WI38 (cell line): ENCODE measurements at regions not wholly inside any gene's neighbourhood (a gene's known extent, or its start where the extent isn't known, plus 50 kb on each side); places are given as distances from the start of the nearest gene placed in this dataset.

ENCODE experiments used
- H3K4me3 ChIP-seq: 2 replicates; pipeline ENCODE4 v1.5.1; 2011; ENCODE audit warnings: low read depth, mild to moderate bottlenecking, control low read depth, low read length
- TF ChIP-seq, protein P1 (sequence below): IDR thresholded peaks from 2 replicates; pipeline ENCODE4 v1.5.1; 2012; ENCODE audit warnings: low read depth, mild to moderate bottlenecking, control low read depth, low read length

DNA sequence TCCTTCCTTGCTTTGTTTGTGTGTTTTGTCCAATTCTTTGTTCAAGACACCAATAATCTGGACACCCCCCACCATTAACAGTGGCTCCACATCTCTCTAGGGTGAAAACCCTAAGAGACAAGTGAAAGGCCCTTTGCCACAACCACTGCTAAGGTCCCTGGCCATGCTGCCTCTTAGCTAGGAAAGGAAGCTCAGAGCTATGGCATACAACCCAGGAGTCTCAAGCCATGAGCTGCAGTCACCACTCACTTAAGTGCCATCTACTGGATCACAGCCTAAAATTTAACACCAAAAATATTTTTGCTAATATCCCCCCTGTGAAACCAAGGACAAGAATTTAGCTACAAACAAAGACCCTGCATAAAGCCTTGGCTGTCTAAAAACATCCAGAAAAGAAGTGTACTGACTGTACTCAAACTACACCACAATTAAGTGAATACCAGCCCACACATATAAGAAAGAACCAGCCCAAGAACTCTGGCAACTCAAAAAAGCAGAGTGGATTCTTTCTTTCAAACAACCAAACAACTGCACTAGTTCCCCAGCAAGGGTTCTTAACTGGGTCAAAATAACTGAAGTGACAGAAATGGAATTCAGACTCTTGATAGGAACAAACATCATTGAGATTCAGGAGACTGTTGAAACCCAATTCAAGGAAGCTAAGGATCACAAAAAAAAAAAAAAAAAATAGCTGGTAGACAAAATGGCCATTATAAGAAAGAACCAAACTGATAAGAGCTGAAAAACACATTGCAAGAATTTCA, 130.1 kb upstream of the GALNT5 start:
- TF ChIP-seq, protein P1, sequence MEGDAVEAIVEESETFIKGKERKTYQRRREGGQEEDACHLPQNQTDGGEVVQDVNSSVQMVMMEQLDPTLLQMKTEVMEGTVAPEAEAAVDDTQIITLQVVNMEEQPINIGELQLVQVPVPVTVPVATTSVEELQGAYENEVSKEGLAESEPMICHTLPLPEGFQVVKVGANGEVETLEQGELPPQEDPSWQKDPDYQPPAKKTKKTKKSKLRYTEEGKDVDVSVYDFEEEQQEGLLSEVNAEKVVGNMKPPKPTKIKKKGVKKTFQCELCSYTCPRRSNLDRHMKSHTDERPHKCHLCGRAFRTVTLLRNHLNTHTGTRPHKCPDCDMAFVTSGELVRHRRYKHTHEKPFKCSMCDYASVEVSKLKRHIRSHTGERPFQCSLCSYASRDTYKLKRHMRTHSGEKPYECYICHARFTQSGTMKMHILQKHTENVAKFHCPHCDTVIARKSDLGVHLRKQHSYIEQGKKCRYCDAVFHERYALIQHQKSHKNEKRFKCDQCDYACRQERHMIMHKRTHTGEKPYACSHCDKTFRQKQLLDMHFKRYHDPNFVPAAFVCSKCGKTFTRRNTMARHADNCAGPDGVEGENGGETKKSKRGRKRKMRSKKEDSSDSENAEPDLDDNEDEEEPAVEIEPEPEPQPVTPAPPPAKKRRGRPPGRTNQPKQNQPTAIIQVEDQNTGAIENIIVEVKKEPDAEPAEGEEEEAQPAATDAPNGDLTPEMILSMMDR, result no peak
- H3K4me3 ChIP-seq, result no peak overlapping the region

DNA sequence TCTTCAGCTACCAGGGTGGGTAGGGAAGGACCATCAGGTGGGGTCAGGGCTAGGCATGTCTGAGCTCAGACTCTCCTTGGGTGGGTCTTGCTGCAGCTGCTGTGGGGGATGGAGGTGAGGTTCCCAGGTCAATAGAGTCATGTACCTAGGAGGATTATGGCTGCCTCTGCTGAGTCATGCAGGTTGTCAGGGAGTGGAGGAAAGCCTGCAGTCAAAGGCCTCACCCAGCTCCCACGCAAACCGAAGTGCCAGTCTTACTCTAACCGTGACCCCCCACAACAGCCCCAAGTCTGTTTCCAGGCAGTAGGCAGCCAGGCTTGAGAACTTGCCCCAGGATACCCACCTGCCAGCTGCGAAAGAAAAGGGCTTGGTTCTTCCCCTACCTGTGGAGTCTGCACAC, 113.6 kb upstream of the GALNT5 start:
- no peak overlapping the region for H3K4me3 ChIP-seq
- TF ChIP-seq, protein P1, result no peak

- no peak overlapping the region for H3K4me3 ChIP-seq
- TF ChIP-seq, protein P1, result no peak
Observed at GRCh38 chr2:157149270-157149669, 108.2 kb upstream of the GALNT5 start.

DNA sequence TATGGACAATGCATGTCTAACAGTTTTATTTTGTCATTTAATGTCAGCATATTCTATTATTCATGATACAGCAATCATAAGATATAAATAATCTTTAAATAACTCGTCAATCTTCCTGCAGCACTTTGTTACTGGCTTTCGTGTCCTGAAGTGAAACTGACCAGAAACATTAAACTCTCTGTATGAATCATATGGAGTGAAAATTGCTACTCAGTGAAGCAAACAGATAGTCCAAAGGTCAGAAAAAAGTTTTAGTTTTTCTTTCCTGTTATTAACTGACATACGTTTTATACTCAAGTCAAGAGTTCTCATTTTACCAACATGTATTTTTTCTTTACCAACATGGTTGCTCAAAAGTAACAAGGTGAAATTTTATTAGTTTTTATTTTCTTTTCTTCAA, 106.8 kb upstream of the GALNT5 start:
- 0 out of 2 replicates have a peak overlapping the region, but pooled peaks have one; percentile 8 for H3K4me3 ChIP-seq
- TF ChIP-seq, protein P1, result no peak

- TF ChIP-seq, protein P1, result no peak
- H3K4me3 ChIP-seq, result no peak overlapping the region
Observed at GRCh38 chr2:157152362-157152761, 105.1 kb upstream of the GALNT5 start.

- H3K4me3 ChIP-seq, result no peak overlapping the region
- TF ChIP-seq, protein P1, result no peak
Observed at GRCh38 chr2:157155992-157156391, 101.5 kb upstream of the GALNT5 start.

DNA sequence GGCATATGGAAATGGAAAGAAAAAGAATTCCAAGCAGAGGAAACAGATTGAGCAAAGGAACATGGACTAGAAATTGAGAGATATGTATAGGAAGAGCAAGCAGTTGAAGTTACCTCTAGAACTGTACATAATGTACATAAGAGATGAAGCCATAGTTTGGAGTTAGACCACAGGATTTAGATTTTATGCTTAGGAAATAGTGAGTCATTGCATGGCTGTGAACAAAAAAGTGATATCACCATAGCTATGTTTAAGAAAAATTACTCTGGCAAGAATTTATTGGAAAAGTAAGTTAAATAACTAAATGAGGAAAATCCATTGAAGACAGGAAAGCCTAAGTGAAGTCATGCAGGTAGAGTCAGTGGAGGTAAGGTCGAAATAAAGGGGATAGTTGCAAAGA, 99.4 kb upstream of the GALNT5 start:
- no peak overlapping the region for H3K4me3 ChIP-seq
- TF ChIP-seq, protein P1, result no peak
